Sigmoid colon (tissue), 6 donors: ENCODE measurements at regions not wholly inside any gene's neighbourhood (a gene's known extent, or its start where the extent isn't known, plus 50 kb on each side); places are given as distances from the start of the nearest gene placed in this dataset.

ENCODE experiments used
- DNase-seq: peaks from one replicate; pipeline ENCODE4 v3.0.0-alpha.2; 2019
- H3K27ac ChIP-seq, 4 donors: fragments of 200-600 bp; sonication (generic); one replicate each; pipeline ENCODE4 v1.5.1; 2016 to 2019; ENCODE audit warnings: mild to moderate bottlenecking in 1 of 4
- H3K27me3 ChIP-seq, 3 donors: fragments of 200-600 bp; sonication (generic); one replicate each; pipeline ENCODE4 v1.5.1; 2019; ENCODE audit warnings: mild to moderate bottlenecking in 1 of 3
- H3K36me3 ChIP-seq, 4 donors: fragments of 200-600 bp; sonication (generic); one replicate each; pipeline ENCODE4 v1.5.1; 2016 to 2019
- H3K4me1 ChIP-seq, 4 donors: fragments of 200-600 bp; sonication (generic); one replicate each; pipeline ENCODE4 v1.5.1; 2017 to 2019
- H3K4me3 ChIP-seq, 4 donors: fragments of 200-600 bp; sonication (generic); one replicate each; pipeline ENCODE4 v1.5.1; 2017 to 2019; ENCODE audit warnings: mild to moderate bottlenecking in 2 of 4, moderate library complexity in 1 of 4
- H3K9me3 ChIP-seq, 4 donors: fragments of 200-600 bp in 3 of 4; sonication (generic) in 3 of 4; one replicate each; pipeline versions ENCODE4 v1.5.1 to v1.6.1; 2013 to 2019
- EP300 ChIP-seq, 4 donors: sonication (generic); formaldehyde crosslinking; IDR thresholded peaks; one replicate each; pipeline ENCODE4 v1.6.1; 2017; ENCODE audit warnings: antibody characterized with exemption in 4 of 4
- POLR2A ChIP-seq, 2 donors: fragments of 450-650 bp; IDR thresholded peaks; one replicate each; pipeline ENCODE4 v1.6.1; 2016; ENCODE audit warnings: antibody characterized with exemption in 2 of 2, mild to moderate bottlenecking in 2 of 2, moderate library complexity in 2 of 2
- POLR2AphosphoS5 ChIP-seq, 4 donors: sonication (generic); formaldehyde crosslinking; IDR thresholded peaks; one replicate each; pipeline ENCODE4 v1.6.1; 2017; ENCODE audit warnings: antibody characterized with exemption in 4 of 4
- WGBS, 2 donors: extraction: QIAGEN DNeasy Blood & Tissue Kit; methylation state at CpG; one replicate each; pipeline ENCODE4 v1.1.7; 2013; 5-methylcytosine and 5-hydroxymethylcytosine counted together
- intact Hi-C: fragments of 100-400 bp; cut with DNase I; formaldehyde crosslinking; loops from one replicate; pipeline ENCODE4 v1.15.1; 2023
- TF ChIP-seq, protein P1 (sequence below), 4 experiments: fragments of 450-650 bp in 3 of 4; fragments of 200-600 bp in 1 of 4; IDR thresholded peaks; one replicate each; pipeline ENCODE4 v1.5.1; 2016 to 2019; ENCODE audit warnings: antibody characterized with exemption in 4 of 4, mild to moderate bottlenecking in 3 of 4, moderate library complexity in 2 of 4
- donor health status: healthy with polysubstance abuse.
- donor health status: healthy.

DNA sequence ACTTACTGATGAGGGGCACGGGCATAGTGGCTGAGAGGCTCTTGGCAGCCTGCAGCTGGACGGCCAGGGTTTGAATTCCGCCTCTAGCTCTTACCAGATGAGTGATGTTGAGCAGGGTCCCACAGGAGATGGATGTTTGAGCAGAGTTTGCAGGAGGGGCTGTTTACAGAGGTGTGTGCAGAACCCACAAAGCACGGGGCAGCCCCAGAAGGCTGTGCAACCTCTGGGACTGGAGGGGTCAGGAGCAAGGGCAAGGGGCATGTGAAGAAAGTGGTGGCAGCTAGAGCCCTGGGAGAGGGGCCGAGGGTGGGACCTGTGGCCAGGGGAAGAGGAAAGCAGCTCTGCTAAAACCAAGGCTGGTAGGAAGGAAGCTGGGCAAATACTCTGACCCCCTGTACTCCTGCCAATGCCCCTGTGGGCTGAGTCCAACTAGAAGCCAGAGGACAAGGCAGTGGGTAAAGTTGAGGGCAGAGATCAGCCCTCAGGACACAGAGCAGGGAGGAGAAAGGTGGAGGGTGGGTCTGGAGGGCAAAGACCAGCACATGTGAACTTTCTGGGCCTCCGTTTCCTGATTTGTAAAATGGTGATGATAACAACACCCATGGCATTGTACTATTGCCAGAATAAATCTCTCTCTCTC lies 53.9 kb upstream of the ITGA11 start:
- Histone ChIP-seq H3K4me1 (peaks cover 0 to 12% (median 8%) of the 10 kb centered on the region in 4 donors), H3K9me3 (no peaks in the 10 kb centered on the region), H3K27ac (no peak overlapping the region), H3K4me3 (no peak overlapping the region), H3K36me3 (no peaks in the 10 kb centered on the region), H3K27me3 (no peaks in the 10 kb centered on the region)
- intact Hi-C loops, result no loop called here
- TF ChIP-seq EP300 (IDR thresholded peaks at IDR 0.05) (no peak), POLR2AphosphoS5 (IDR thresholded peaks at IDR 0.05) (no peak), POLR2A (IDR thresholded peaks at IDR 0.05) (no peak)
- TF ChIP-seq, protein P1, sequence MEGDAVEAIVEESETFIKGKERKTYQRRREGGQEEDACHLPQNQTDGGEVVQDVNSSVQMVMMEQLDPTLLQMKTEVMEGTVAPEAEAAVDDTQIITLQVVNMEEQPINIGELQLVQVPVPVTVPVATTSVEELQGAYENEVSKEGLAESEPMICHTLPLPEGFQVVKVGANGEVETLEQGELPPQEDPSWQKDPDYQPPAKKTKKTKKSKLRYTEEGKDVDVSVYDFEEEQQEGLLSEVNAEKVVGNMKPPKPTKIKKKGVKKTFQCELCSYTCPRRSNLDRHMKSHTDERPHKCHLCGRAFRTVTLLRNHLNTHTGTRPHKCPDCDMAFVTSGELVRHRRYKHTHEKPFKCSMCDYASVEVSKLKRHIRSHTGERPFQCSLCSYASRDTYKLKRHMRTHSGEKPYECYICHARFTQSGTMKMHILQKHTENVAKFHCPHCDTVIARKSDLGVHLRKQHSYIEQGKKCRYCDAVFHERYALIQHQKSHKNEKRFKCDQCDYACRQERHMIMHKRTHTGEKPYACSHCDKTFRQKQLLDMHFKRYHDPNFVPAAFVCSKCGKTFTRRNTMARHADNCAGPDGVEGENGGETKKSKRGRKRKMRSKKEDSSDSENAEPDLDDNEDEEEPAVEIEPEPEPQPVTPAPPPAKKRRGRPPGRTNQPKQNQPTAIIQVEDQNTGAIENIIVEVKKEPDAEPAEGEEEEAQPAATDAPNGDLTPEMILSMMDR (IDR thresholded peaks at IDR 0.05), result no peak
- no peak for DNase-seq
- WGBS, 2 donors, result 59 to 75% methylated on average over 6 of the region's 6 CpGs

DNA sequence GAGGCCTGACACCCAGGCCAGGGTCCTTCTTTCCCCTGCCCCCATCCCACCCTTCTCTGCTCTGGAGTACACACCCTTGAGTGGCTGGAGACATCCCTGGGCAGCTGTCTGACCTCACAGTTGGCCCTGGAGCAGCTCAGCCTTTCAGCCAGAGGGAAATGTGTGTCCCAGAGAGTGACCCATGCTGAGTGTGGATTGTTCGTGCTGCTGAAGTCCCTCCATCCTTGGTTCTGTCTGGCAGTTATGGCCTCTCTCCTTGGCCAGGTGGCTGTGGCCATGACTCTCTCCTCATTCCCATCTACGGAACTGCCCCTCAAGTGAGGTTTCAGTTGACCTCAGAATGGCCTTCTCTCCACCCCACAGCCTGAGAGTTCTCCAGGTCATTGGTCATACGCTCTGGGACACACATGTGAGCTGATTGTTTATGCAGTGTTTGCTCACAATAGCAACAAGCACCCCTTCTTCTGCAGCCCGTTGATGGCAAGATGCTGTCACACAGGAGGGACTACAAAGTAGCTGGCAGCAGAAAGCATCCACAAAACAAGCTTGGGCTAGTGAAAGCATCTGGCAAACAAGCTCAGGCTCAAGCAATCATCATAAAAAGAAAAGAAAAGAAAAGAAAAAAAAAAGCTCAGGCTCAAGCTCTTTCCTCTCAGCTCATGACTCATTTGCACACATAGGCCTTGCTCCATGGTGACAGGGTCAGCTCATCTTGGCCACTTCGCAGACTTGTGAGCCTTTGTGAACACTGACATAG lies 55.3 kb upstream of the ITGA11 start:
- Histone ChIP-seq H3K27me3 (no peaks in the 10 kb centered on the region), H3K27ac (peak overlapping the region in 2 of 4 donors; percentile 9 to 47)
- intact Hi-C loops, result no loop called here

DNA sequence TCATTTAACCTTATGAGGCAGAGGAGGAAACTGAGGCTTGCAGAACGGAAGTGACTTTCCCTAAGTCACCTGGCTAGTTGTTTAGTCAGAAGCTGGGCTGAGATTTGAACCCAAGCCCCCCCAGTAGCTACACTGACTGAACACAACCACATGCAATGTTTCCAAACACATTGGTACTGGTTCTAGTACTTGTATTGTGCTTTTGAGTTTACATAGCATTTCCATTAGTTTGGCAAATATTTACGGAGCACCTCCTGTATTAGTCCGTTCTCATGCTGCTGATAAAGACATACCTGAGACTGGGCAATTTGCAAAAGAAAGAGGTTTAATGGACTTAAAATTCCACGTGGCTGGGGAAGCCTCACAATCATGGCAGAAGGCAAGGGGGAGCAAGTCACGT lies 56.3 kb upstream of the ITGA11 start:
- Histone ChIP-seq H3K27me3 (no peaks in the 10 kb centered on the region), H3K9me3 (no peaks in the 10 kb centered on the region), H3K27ac (no peak overlapping the region), H3K4me3 (no peak overlapping the region), H3K4me1 (peaks cover 0 to 17% (median 8%) of the 10 kb centered on the region in 4 donors), H3K36me3 (no peaks in the 10 kb centered on the region)
- no peak for DNase-seq
- 40 to 58% methylated on average over 5 of the region's 5 CpGs for WGBS, 2 donors
- intact Hi-C loops, result no loop called here
- TF ChIP-seq, protein P1 (IDR thresholded peaks at IDR 0.05), result no peak
- TF ChIP-seq POLR2AphosphoS5 (IDR thresholded peaks at IDR 0.05), result no peak
- no peak for TF ChIP-seq EP300 (IDR thresholded peaks at IDR 0.05)
- no peak for TF ChIP-seq POLR2A (IDR thresholded peaks at IDR 0.05)

More for the DNA sequence above, 55.3 kb upstream of the ITGA11 start:
- Histone ChIP-seq H3K4me3 (no peak overlapping the region), H3K9me3 (no peaks in the 10 kb centered on the region), H3K4me1 (peaks cover 0 to 12% (median 8%) of the 10 kb centered on the region in 4 donors), H3K36me3 (no peaks in the 10 kb centered on the region)
- WGBS, 2 donors, result 65 to 76% methylated on average over 5 of the region's 5 CpGs
- TF ChIP-seq POLR2A (IDR thresholded peaks at IDR 0.05), result no peak
- TF ChIP-seq EP300 (IDR thresholded peaks at IDR 0.05), result no peak
- TF ChIP-seq, protein P1 (IDR thresholded peaks at IDR 0.05), result no peak
- no peak for TF ChIP-seq POLR2AphosphoS5 (IDR thresholded peaks at IDR 0.05)
- no peak for DNase-seq

DNA sequence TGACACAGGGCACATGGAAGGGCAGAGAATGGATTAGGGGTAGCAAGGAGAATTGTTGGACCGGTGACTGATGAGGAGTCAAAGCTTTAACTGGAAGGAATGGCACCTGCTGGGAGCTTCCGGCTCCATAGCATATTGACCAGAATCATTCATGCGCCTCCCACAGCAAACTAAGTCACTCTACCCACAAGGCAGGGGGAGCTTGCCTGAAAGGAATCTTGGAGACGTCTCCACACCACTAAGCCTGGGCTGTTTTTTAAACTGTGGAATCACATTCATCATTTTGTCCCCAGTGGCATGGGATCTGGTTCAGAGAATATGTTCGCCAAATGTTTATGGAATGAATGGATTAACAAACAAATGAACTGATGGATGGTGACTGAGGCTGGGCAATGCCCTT lies 57.0 kb upstream of the ITGA11 start:
- no peaks in the 10 kb centered on the region for H3K27me3 ChIP-seq
- peaks cover 0 to 17% (median 8%) of the 10 kb centered on the region in 4 donors for H3K4me1 ChIP-seq
- WGBS, 2 donors, result 78 to 80% methylated on average over 5 of the region's 5 CpGs
- H3K27ac ChIP-seq, result no peak overlapping the region
- no peaks in the 10 kb centered on the region for H3K36me3 ChIP-seq
- DNase-seq, result no peak
- no peaks in the 10 kb centered on the region for H3K9me3 ChIP-seq
- TF ChIP-seq EP300 (IDR thresholded peaks at IDR 0.05), result no peak
- intact Hi-C loops, result no loop called here
- no peak overlapping the region for H3K4me3 ChIP-seq

DNA sequence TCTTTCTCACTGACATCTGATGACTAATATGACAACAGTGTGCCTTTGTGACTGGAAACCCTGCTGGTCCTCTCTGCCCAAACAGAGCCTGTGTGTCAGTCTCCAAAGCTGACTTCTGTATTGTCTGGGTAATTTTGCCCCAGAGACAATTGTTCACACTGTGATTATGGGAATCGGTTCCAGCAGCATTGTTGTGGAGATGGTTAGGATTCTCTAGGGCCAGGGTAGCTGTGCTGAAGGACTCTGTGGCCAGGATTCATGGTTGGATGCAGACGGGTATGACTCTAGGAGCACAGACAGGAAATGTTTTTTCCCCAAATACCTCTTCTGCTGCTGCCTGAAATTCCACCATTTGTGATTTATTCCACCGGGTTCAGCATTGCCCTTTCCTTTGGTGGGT lies 57.5 kb upstream of the ITGA11 start:
- TF ChIP-seq POLR2A (IDR thresholded peaks at IDR 0.05) (no peak), EP300 (IDR thresholded peaks at IDR 0.05) (no peak), POLR2AphosphoS5 (IDR thresholded peaks at IDR 0.05) (no peak)
- TF ChIP-seq, protein P1 (IDR thresholded peaks at IDR 0.05), result no peak
- Histone ChIP-seq H3K4me1 (peaks cover 0 to 17% (median 7%) of the 10 kb centered on the region in 4 donors), H3K27me3 (no peaks in the 10 kb centered on the region), H3K9me3 (no peaks in the 10 kb centered on the region), H3K4me3 (no peak overlapping the region), H3K36me3 (no peaks in the 10 kb centered on the region), H3K27ac (no peak overlapping the region)
- DNase-seq, result no peak
- WGBS, 2 donors, result 54 to 58% methylated on average over 3 of the region's 3 CpGs
- intact Hi-C loops, result no loop called here
